Nephron progenitor cell (in vitro differentiated cells): ENCODE measurements at regions not wholly inside any gene's neighbourhood (a gene's known extent, or its start where the extent isn't known, plus 50 kb on each side); places are given as distances from the start of the nearest gene placed in this dataset.

ENCODE experiments used
- DNase-seq: peaks from one replicate; pipeline ENCODE4 v3.0.0; 2021
- H3K27ac Mint-ChIP-seq: 2 replicates; pipeline ENCODE4 v1.8.0; 2021; ENCODE audit warnings: mild to moderate bottlenecking, moderate library complexity, mixed read lengths
- H3K27me3 Mint-ChIP-seq: 2 replicates; pipeline ENCODE4 v1.8.0; 2021; ENCODE audit warnings: mild to moderate bottlenecking, low read depth, mixed read lengths; ENCODE audit not compliant: poor library complexity
- H3K36me3 Mint-ChIP-seq: 2 replicates; pipeline ENCODE4 v1.8.0; 2021; ENCODE audit warnings: low read depth, mixed read lengths
- H3K4me1 Mint-ChIP-seq: 2 replicates; pipeline ENCODE4 v1.8.0; 2021; ENCODE audit warnings: mixed read lengths
- H3K4me3 Mint-ChIP-seq: 2 replicates; pipeline ENCODE4 v1.8.0; 2021; ENCODE audit warnings: mild to moderate bottlenecking, moderate library complexity, mixed read lengths
- H3K9me3 Mint-ChIP-seq: 2 replicates; pipeline ENCODE4 v1.8.0; 2021; ENCODE audit warnings: mild to moderate bottlenecking, moderate library complexity, mixed read lengths
- TF ChIP-seq, protein P1 (sequence below): fragments of 200-600 bp; sonication (generic); IDR thresholded peaks from 2 replicates; pipeline ENCODE4 v1.5.0; 2021; ENCODE audit warnings: antibody characterized with exemption

DNA sequence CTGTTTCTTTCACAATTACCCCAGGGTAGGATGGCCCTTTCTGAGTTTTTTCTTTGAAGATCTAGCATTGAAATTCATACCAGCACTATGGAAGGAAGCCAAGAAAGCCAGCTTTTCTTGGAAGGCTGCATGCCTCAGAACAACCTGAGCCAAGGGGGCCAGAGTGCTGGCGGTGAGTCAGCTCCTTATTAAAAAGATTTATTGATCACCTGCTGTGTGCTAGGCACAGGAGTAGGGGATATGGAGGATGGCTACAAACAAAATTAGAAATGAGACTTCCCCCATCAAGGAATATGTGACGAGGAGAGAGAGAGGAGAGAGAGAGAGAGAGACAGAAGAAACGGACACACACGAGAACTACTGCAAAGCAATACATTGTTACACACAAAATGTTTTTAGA lies 184.6 kb upstream of the PUM3 start:
- no peak overlapping the region for H3K27ac Mint-ChIP-seq
- H3K4me3 Mint-ChIP-seq = no peak overlapping the region
- no peaks in the 10 kb centered on the region for H3K9me3 Mint-ChIP-seq
- no peaks in the 10 kb centered on the region for H3K36me3 Mint-ChIP-seq
- TF ChIP-seq, protein P1, sequence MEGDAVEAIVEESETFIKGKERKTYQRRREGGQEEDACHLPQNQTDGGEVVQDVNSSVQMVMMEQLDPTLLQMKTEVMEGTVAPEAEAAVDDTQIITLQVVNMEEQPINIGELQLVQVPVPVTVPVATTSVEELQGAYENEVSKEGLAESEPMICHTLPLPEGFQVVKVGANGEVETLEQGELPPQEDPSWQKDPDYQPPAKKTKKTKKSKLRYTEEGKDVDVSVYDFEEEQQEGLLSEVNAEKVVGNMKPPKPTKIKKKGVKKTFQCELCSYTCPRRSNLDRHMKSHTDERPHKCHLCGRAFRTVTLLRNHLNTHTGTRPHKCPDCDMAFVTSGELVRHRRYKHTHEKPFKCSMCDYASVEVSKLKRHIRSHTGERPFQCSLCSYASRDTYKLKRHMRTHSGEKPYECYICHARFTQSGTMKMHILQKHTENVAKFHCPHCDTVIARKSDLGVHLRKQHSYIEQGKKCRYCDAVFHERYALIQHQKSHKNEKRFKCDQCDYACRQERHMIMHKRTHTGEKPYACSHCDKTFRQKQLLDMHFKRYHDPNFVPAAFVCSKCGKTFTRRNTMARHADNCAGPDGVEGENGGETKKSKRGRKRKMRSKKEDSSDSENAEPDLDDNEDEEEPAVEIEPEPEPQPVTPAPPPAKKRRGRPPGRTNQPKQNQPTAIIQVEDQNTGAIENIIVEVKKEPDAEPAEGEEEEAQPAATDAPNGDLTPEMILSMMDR = no peak
- DNase-seq = no peak
- H3K27me3 Mint-ChIP-seq = peaks cover 8% of the 10 kb centered on the region
- peaks cover 6% of the 10 kb centered on the region for H3K4me1 Mint-ChIP-seq

DNA sequence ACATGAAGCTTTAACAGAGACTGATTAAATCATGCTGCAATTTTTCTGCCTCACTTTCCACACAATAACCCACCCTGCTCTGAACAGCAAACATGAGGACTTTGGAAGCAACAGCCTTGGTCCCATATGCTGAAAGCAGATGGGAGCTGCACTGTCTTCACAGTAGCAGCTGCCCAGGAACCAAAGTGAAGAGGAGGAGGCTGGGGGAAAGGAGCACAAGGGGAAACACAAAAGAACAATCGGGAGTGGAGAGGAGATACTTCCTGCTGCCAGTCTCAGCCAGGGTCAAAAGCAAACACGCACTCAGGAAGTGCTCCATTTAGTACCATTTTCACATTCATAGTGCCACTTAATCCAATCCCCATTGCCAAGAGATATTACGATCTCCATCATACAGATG lies 183.3 kb upstream of the PUM3 start:
- TF ChIP-seq, protein P1 = no peak
- Mint-ChIP-seq H3K4me3 (no peak overlapping the region), H3K27me3 (peaks cover 8% of the 10 kb centered on the region), H3K27ac (no peak overlapping the region), H3K9me3 (no peaks in the 10 kb centered on the region), H3K36me3 (no peaks in the 10 kb centered on the region), H3K4me1 (peaks cover 6% of the 10 kb centered on the region)
- DNase-seq = no peak

DNA sequence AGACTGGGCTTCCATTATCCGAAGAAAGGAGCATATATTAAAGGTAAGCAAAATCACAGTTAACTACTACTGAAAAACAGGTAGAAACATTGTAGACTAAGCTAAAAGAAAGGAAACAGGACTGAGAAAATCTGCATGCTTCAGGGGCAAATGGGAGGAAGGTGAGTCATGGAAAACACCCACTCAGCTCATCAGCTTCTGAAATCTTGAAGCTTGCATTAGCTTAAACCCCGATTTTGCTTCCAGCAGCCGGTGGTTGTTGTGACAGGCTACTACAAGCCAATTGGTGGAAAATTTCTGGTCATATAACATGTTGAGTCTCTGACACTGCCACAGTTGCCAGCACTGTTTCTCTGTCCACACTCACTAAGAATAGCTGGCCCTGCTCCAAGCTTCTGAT lies 179.6 kb upstream of the PUM3 start:
- no peak overlapping the region for H3K27ac Mint-ChIP-seq
- TF ChIP-seq, protein P1 = no peak

DNA sequence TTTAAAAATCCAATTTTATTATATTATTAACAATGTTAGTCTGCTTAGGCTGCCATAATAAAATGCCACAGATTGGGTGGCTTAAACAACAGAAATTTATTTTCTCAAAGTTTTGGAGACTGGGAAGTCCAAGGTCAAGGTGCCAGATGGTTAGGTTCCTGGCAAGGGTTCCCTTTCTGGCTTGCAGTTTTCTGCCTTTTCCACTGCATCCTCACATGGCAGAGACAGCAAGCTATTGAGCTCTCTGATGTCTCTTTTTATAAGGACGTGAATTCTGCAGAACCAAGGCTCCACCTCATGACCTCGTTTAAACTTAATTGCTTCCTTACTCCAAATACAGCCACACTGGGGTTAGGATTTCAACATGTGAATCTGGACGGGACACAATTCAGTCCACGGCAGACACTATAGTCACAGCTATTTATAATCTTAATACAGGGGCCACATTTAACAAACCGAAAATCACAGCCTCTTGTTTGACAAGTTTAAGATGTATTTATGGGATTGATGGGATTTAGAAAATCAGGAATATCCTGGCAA lies 174.9 kb upstream of the PUM3 start:
- H3K4me3 Mint-ChIP-seq = no peak overlapping the region

More for the DNA sequence above, 179.6 kb upstream of the PUM3 start:
- H3K4me1 Mint-ChIP-seq = peaks cover 6% of the 10 kb centered on the region
- H3K27me3 Mint-ChIP-seq = peaks cover under 1% of the 10 kb centered on the region
- DNase-seq = no peak
- no peaks in the 10 kb centered on the region for H3K36me3 Mint-ChIP-seq
- H3K9me3 Mint-ChIP-seq = no peaks in the 10 kb centered on the region
- H3K4me3 Mint-ChIP-seq = no peak overlapping the region

DNA sequence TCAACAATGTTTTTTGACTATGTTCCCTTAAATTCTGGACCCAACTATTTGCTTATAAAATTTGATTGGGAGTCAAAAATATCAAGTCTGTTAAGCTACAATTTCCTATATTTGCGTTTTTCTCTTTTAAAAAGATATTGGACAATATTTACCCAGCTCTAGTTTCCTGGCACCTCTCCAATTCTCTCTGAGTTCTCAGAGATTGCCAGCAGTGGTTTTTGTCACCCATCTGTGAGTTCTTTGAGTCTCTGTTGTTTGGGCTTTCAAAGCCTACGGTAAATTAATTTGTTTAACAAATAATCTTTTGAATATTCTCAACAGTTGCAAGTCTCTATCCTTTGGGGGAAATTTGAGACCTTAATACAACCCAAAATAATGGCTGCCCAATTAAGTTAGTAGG lies 174.2 kb upstream of the PUM3 start:
- Mint-ChIP-seq H3K4me3 (no peak overlapping the region), H3K27me3 (no peaks in the 10 kb centered on the region), H3K27ac (no peak overlapping the region), H3K9me3 (no peaks in the 10 kb centered on the region), H3K36me3 (no peaks in the 10 kb centered on the region), H3K4me1 (peaks cover 5% of the 10 kb centered on the region)
- TF ChIP-seq, protein P1 = no peak
- DNase-seq = no peak

More for the DNA sequence above, 174.9 kb upstream of the PUM3 start:
- H3K9me3 Mint-ChIP-seq = no peaks in the 10 kb centered on the region
- TF ChIP-seq, protein P1 = no peak
- no peaks in the 10 kb centered on the region for H3K27me3 Mint-ChIP-seq
- H3K4me1 Mint-ChIP-seq = peaks cover 5% of the 10 kb centered on the region
- DNase-seq = no peak
- H3K27ac Mint-ChIP-seq = no peak overlapping the region
- H3K36me3 Mint-ChIP-seq = no peaks in the 10 kb centered on the region

DNA sequence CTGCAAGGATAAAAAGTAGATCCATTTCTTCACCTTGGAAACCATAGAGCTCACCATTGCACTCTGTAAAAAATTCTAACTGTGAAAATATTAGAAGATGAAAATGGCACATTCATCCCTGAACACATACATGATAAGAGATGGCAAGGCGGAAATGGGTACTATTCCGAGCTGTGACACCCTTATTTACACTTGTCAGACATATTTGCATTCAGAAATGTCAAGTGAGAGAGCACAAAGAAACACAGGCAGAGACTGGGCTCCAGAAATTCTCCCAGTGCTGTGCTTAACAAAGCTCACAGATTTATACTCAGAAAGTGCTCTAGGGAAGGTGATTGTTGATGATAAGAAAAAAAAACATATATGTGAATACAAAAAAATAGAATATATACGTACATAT lies 170.3 kb upstream of the PUM3 start:
- no peaks in the 10 kb centered on the region for H3K36me3 Mint-ChIP-seq
- DNase-seq = no peak
- no peaks in the 10 kb centered on the region for H3K9me3 Mint-ChIP-seq
- no peak overlapping the region for H3K27ac Mint-ChIP-seq
- H3K4me1 Mint-ChIP-seq = no peaks in the 10 kb centered on the region
- TF ChIP-seq, protein P1 = no peak
- no peaks in the 10 kb centered on the region for H3K27me3 Mint-ChIP-seq
- no peak overlapping the region for H3K4me3 Mint-ChIP-seq
